ENCODE measurements at regions not wholly inside any gene's neighbourhood (a gene's known extent, or its start where the extent isn't known, plus 50 kb on each side); places are given as distances from the start of the nearest gene placed in this dataset.
A peak's percentile ranks its signal among the peaks of the same experiment; 100 is the strongest.

- ATAC-seq (replicated peaks in 1 of 4) (no peak), DNase-seq (no peak)
- Mint-ChIP-seq H3K4me3 (no peak overlapping the region), H3K27me3 (peaks cover 9 to 26% of the 10 kb centered on the region in 2 donors), H3K4me1 (no peaks in the 10 kb centered on the region), H3K36me3 (no peaks in the 10 kb centered on the region), H3K9me3 (no peaks in the 10 kb centered on the region), H3K27ac (no peak overlapping the region)
- H3K9me3 ChIP-seq: no peaks in the 10 kb centered on the region
- H3K4me1 ChIP-seq (ENCODE audit: control insufficient read depth in 1 of 2, extremely low read depth in 1 of 2, insufficient read depth in 2 of 2, low read length in 2 of 2): no peaks in the 10 kb centered on the region
- WGBS (ENCODE audit: insufficient coverage): 74% methylated on average over 8 of the region's 9 CpGs
- no peak overlapping the region for H3K27ac ChIP-seq (ENCODE audit: low read length)
- peaks cover 0 to 10% of the 10 kb centered on the region in 2 experiments for H3K27me3 ChIP-seq (replicated peaks in 1 of 2; ENCODE audit: control insufficient read depth in 2 of 2, extremely low read depth in 1 of 2, insufficient read depth in 2 of 2, low read length in 1 of 2)
- ChIA-PET CTCF (no interaction called here), POLR2A (no interaction called here)
- H3K36me3 ChIP-seq (ENCODE audit: control insufficient read depth in 2 of 2, extremely low read depth in 1 of 2, insufficient read depth in 1 of 2, low read length in 1 of 2): no peaks in the 10 kb centered on the region
- no peak overlapping the region for H3K4me3 ChIP-seq (ENCODE audit: control insufficient read depth in 1 of 2, extremely low read depth in 1 of 2, low read length in 1 of 2)
Observed at GRCh38 chr22:48858121-48858520, 969.6 kb downstream of the BRD1 start.

- POLR2A ChIA-PET: no interaction called here
- peak in 1 of 35 experiments; percentile 13 for DNase-seq
- no peaks in the 10 kb centered on the region for H3K4me1 Mint-ChIP-seq
Observed at GRCh38 chr22:48857202-48857805, 970.4 kb downstream of the BRD1 start.

GRCh38 chr22:48856308-48856615 is 971.4 kb downstream of the BRD1 start:
- WGBS (ENCODE audit: insufficient coverage): 74% methylated on average over 7 of the region's 8 CpGs

More at GRCh38 chr22:48857202-48857805, 970.4 kb downstream of the BRD1 start:
- H3K27me3 Mint-ChIP-seq: peaks cover 9 to 26% of the 10 kb centered on the region in 2 donors
- no peak overlapping the region for H3K4me3 ChIP-seq (ENCODE audit: control insufficient read depth in 1 of 2, extremely low read depth in 1 of 2, low read length in 1 of 2)
- no peak overlapping the region for H3K27ac Mint-ChIP-seq
- H3K4me1 ChIP-seq (ENCODE audit: control insufficient read depth in 1 of 2, extremely low read depth in 1 of 2, insufficient read depth in 2 of 2, low read length in 2 of 2): no peaks in the 10 kb centered on the region
- H3K36me3 ChIP-seq (ENCODE audit: control insufficient read depth in 2 of 2, extremely low read depth in 1 of 2, insufficient read depth in 1 of 2, low read length in 1 of 2): no peaks in the 10 kb centered on the region
- no peaks in the 10 kb centered on the region for H3K9me3 Mint-ChIP-seq
- peaks cover 0 to 12% of the 10 kb centered on the region in 2 experiments for H3K27me3 ChIP-seq (replicated peaks in 1 of 2; ENCODE audit: control insufficient read depth in 2 of 2, extremely low read depth in 1 of 2, insufficient read depth in 2 of 2, low read length in 1 of 2)
- H3K9me3 ChIP-seq: no peaks in the 10 kb centered on the region
- H3K27ac ChIP-seq (ENCODE audit: low read length): no peak overlapping the region
- CTCF ChIA-PET: no interaction called here
- no peaks in the 10 kb centered on the region for H3K36me3 Mint-ChIP-seq
- no peak for ATAC-seq (replicated peaks in 1 of 4)
- no peak overlapping the region for H3K4me3 Mint-ChIP-seq
- 88% methylated on average over 9 of the region's 13 CpGs for WGBS (ENCODE audit: insufficient coverage)

GRCh38 chr22:48855593-48856307 is 971.9 kb downstream of the BRD1 start:
- Histone ChIP-seq H3K27me3 (replicated peaks in 1 of 2; ENCODE audit: control insufficient read depth in 2 of 2, extremely low read depth in 1 of 2, insufficient read depth in 2 of 2, low read length in 1 of 2) (peaks cover 0 to 12% of the 10 kb centered on the region in 2 experiments), H3K9me3 (no peaks in the 10 kb centered on the region), H3K4me3 (ENCODE audit: control insufficient read depth in 1 of 2, extremely low read depth in 1 of 2, low read length in 1 of 2) (no peak overlapping the region), H3K36me3 (ENCODE audit: control insufficient read depth in 2 of 2, extremely low read depth in 1 of 2, insufficient read depth in 1 of 2, low read length in 1 of 2) (no peaks in the 10 kb centered on the region), H3K4me1 (ENCODE audit: control insufficient read depth in 1 of 2, extremely low read depth in 1 of 2, insufficient read depth in 2 of 2, low read length in 2 of 2) (no peaks in the 10 kb centered on the region), H3K27ac (ENCODE audit: low read length) (no peak overlapping the region)
- no peak overlapping the region for H3K4me3 Mint-ChIP-seq
- CTCF ChIA-PET: no interaction called here
- DNase-seq: no peak
- POLR2A ChIA-PET: no interaction called here
- no peaks in the 10 kb centered on the region for H3K4me1 Mint-ChIP-seq
- no peaks in the 10 kb centered on the region for H3K36me3 Mint-ChIP-seq
- no peaks in the 10 kb centered on the region for H3K9me3 Mint-ChIP-seq
- H3K27ac Mint-ChIP-seq: no peak overlapping the region
- WGBS (ENCODE audit: insufficient coverage): 81% methylated on average over 5 of the region's 9 CpGs
- peaks cover 9 to 22% of the 10 kb centered on the region in 2 donors for H3K27me3 Mint-ChIP-seq
- ATAC-seq (replicated peaks in 1 of 4): no peak

More at GRCh38 chr22:48856308-48856615, 971.4 kb downstream of the BRD1 start:
- H3K36me3 Mint-ChIP-seq: no peaks in the 10 kb centered on the region
- Histone ChIP-seq H3K4me3 (ENCODE audit: control insufficient read depth in 1 of 2, extremely low read depth in 1 of 2, low read length in 1 of 2) (no peak overlapping the region), H3K4me1 (ENCODE audit: control insufficient read depth in 1 of 2, extremely low read depth in 1 of 2, insufficient read depth in 2 of 2, low read length in 2 of 2) (no peaks in the 10 kb centered on the region), H3K36me3 (ENCODE audit: control insufficient read depth in 2 of 2, extremely low read depth in 1 of 2, insufficient read depth in 1 of 2, low read length in 1 of 2) (no peaks in the 10 kb centered on the region), H3K27ac (ENCODE audit: low read length) (no peak overlapping the region), H3K27me3 (replicated peaks in 1 of 2; ENCODE audit: control insufficient read depth in 2 of 2, extremely low read depth in 1 of 2, insufficient read depth in 2 of 2, low read length in 1 of 2) (peaks cover 0 to 12% of the 10 kb centered on the region in 2 experiments), H3K9me3 (no peaks in the 10 kb centered on the region)
- DNase-seq (no peak), ATAC-seq (replicated peaks in 1 of 4) (no peak)
- no peak overlapping the region for H3K27ac Mint-ChIP-seq
- H3K27me3 Mint-ChIP-seq: peaks cover 9 to 22% of the 10 kb centered on the region in 2 donors
- no peaks in the 10 kb centered on the region for H3K4me1 Mint-ChIP-seq
- no peaks in the 10 kb centered on the region for H3K9me3 Mint-ChIP-seq
- POLR2A ChIA-PET: no interaction called here
- no peak overlapping the region for H3K4me3 Mint-ChIP-seq
- CTCF ChIA-PET: no interaction called here

- H3K4me1 ChIP-seq (ENCODE audit: control insufficient read depth in 1 of 2, extremely low read depth in 1 of 2, insufficient read depth in 2 of 2, low read length in 2 of 2): no peaks in the 10 kb centered on the region
- WGBS (ENCODE audit: insufficient coverage): 50% methylated on average over 1 of the region's 1 CpG
- ChIA-PET POLR2A (no interaction called here), CTCF (no interaction called here)
- H3K4me3 ChIP-seq (ENCODE audit: control insufficient read depth in 1 of 2, extremely low read depth in 1 of 2, low read length in 1 of 2): no peak overlapping the region
- no peaks in the 10 kb centered on the region for H3K36me3 ChIP-seq (ENCODE audit: control insufficient read depth in 2 of 2, extremely low read depth in 1 of 2, insufficient read depth in 1 of 2, low read length in 1 of 2)
- Mint-ChIP-seq H3K27ac (no peak overlapping the region), H3K9me3 (no peaks in the 10 kb centered on the region), H3K4me1 (no peaks in the 10 kb centered on the region), H3K4me3 (no peak overlapping the region), H3K27me3 (peaks cover 9 to 22% of the 10 kb centered on the region in 2 donors), H3K36me3 (no peaks in the 10 kb centered on the region)
- peaks cover 0 to 11% of the 10 kb centered on the region in 2 experiments for H3K27me3 ChIP-seq (replicated peaks in 1 of 2; ENCODE audit: control insufficient read depth in 2 of 2, extremely low read depth in 1 of 2, insufficient read depth in 2 of 2, low read length in 1 of 2)
- no peak for DNase-seq
- H3K27ac ChIP-seq (ENCODE audit: low read length): no peak overlapping the region
- no peak for ATAC-seq (replicated peaks in 1 of 4)
- no peaks in the 10 kb centered on the region for H3K9me3 ChIP-seq
Observed at GRCh38 chr22:48855013-48855412, 972.7 kb downstream of the BRD1 start.

- Mint-ChIP-seq H3K36me3 (no peaks in the 10 kb centered on the region), H3K4me1 (no peaks in the 10 kb centered on the region), H3K9me3 (no peaks in the 10 kb centered on the region), H3K27ac (no peak overlapping the region), H3K4me3 (no peak overlapping the region), H3K27me3 (peaks cover 12 to 24% of the 10 kb centered on the region in 2 donors)
- POLR2A ChIA-PET: no interaction called here
- H3K27ac ChIP-seq (ENCODE audit: low read length): no peak overlapping the region
- no peak overlapping the region for H3K4me3 ChIP-seq (ENCODE audit: control insufficient read depth in 1 of 2, extremely low read depth in 1 of 2, low read length in 1 of 2)
- ATAC-seq (replicated peaks in 1 of 4) (no peak), DNase-seq (no peak)
- CTCF ChIA-PET: no interaction called here
- WGBS (ENCODE audit: insufficient coverage): 87% methylated on average over 6 of the region's 7 CpGs
- no peaks in the 10 kb centered on the region for H3K36me3 ChIP-seq (ENCODE audit: control insufficient read depth in 2 of 2, extremely low read depth in 1 of 2, insufficient read depth in 1 of 2, low read length in 1 of 2)
- no peaks in the 10 kb centered on the region for H3K4me1 ChIP-seq (ENCODE audit: control insufficient read depth in 1 of 2, extremely low read depth in 1 of 2, insufficient read depth in 2 of 2, low read length in 2 of 2)
- peaks cover 0 to 16% of the 10 kb centered on the region in 2 experiments for H3K27me3 ChIP-seq (replicated peaks in 1 of 2; ENCODE audit: control insufficient read depth in 2 of 2, extremely low read depth in 1 of 2, insufficient read depth in 2 of 2, low read length in 1 of 2)
- no peaks in the 10 kb centered on the region for H3K9me3 ChIP-seq
Observed at GRCh38 chr22:48853627-48854240, 973.9 kb downstream of the BRD1 start.

Measured in T-cell (primary cell).